Naive B cell (primary cell): ENCODE measurements at regions not wholly inside any gene's neighbourhood (a gene's known extent, or its start where the extent isn't known, plus 50 kb on each side); places are given as distances from the start of the nearest gene placed in this dataset.

Source experiments
- ATAC-seq, 2 donors: fragments of 150-1000 bp; cut with Tn5 transposase; 2 replicates each; pipeline ENCODE4 v1.10.0; 2021; ENCODE audit warnings: low read depth in 2 of 2, mild to moderate bottlenecking in 2 of 2, moderate library complexity in 2 of 2
- DNase-seq: peaks from one replicate; pipeline ENCODE4 v3.0.0; 2022
- H3K27ac Mint-ChIP-seq, 6 donors: one replicate each; pipeline ENCODE4 v1.8.0; 2020 to 2022; ENCODE audit warnings: mild to moderate bottlenecking in 6 of 6, mixed read lengths in 6 of 6, moderate library complexity in 5 of 6, inconsistent platforms in 2 of 6
- H3K27me3 Mint-ChIP-seq, 3 donors: one replicate each; pipeline ENCODE4 v1.8.0; 2021 to 2022; ENCODE audit warnings: mixed read lengths in 3 of 3, mild to moderate bottlenecking in 1 of 3
- H3K36me3 Mint-ChIP-seq, 2 donors: one replicate each; pipeline ENCODE4 v1.8.0; 2020 to 2022; ENCODE audit warnings: mixed read lengths in 2 of 2, inconsistent platforms in 1 of 2, mild to moderate bottlenecking in 1 of 2
- H3K4me1 Mint-ChIP-seq, 3 donors: one replicate each; pipeline ENCODE4 v1.8.0; 2020 to 2022; ENCODE audit warnings: mixed read lengths in 3 of 3, inconsistent platforms in 1 of 3, mild to moderate bottlenecking in 1 of 3, moderate library complexity in 1 of 3
- H3K4me3 Mint-ChIP-seq, 8 donors: one replicate each; pipeline ENCODE4 v1.8.0; 2020 to 2022; ENCODE audit warnings: mild to moderate bottlenecking in 8 of 8, mixed read lengths in 8 of 8, moderate library complexity in 8 of 8, inconsistent platforms in 2 of 8
- H3K9me3 Mint-ChIP-seq, 7 donors: one replicate each; pipeline ENCODE4 v1.8.0; 2020 to 2022; ENCODE audit warnings: mixed read lengths in 7 of 7, mild to moderate bottlenecking in 5 of 7, inconsistent platforms in 2 of 7, moderate library complexity in 1 of 7

- Mint-ChIP-seq H3K9me3 (peaks cover 0 to 7% (median 0%) of the 10 kb centered on the region in 7 donors), H3K27ac (no peak overlapping the region), H3K36me3 (no peaks in the 10 kb centered on the region), H3K27me3 (no peaks in the 10 kb centered on the region), H3K4me3 (no peak overlapping the region), H3K4me1 (no peaks in the 10 kb centered on the region)
- ATAC-seq (no peak), DNase-seq (no peak)
Measured at GRCh38 chr3:26375843-26376530, 246.6 kb upstream of the LRRC3B start.

GRCh38 chr3:26381411-26381810, 241.2 kb upstream of the LRRC3B start:
- no peaks in the 10 kb centered on the region for H3K27me3 Mint-ChIP-seq
- DNase-seq, result no peak

GRCh38 chr3:26406636-26407035, 215.9 kb upstream of the LRRC3B start:
- no peak overlapping the region for H3K4me3 Mint-ChIP-seq
- peaks cover 0 to 9% (median 2%) of the 10 kb centered on the region in 7 donors for H3K9me3 Mint-ChIP-seq
- DNase-seq, result no peak
- no peaks in the 10 kb centered on the region for H3K4me1 Mint-ChIP-seq
- H3K27ac Mint-ChIP-seq, result no peak overlapping the region
- no peak for ATAC-seq
- H3K27me3 Mint-ChIP-seq, result no peaks in the 10 kb centered on the region
- H3K36me3 Mint-ChIP-seq, result no peaks in the 10 kb centered on the region

More at GRCh38 chr3:26381411-26381810, 241.2 kb upstream of the LRRC3B start:
- Mint-ChIP-seq H3K4me3 (no peak overlapping the region), H3K27ac (no peak overlapping the region), H3K4me1 (no peaks in the 10 kb centered on the region), H3K36me3 (no peaks in the 10 kb centered on the region), H3K9me3 (peaks cover 0 to 2% (median 0%) of the 10 kb centered on the region in 7 donors)
- no peak for ATAC-seq

GRCh38 chr3:26418553-26418952, 204.0 kb upstream of the LRRC3B start:
- no peak for DNase-seq
- H3K27me3 Mint-ChIP-seq, result no peaks in the 10 kb centered on the region
- no peak for ATAC-seq
- no peak overlapping the region for H3K27ac Mint-ChIP-seq
- peaks cover 0 to 14% (median 4%) of the 10 kb centered on the region in 7 donors for H3K9me3 Mint-ChIP-seq
- H3K36me3 Mint-ChIP-seq, result no peaks in the 10 kb centered on the region
- no peak overlapping the region for H3K4me3 Mint-ChIP-seq
- no peaks in the 10 kb centered on the region for H3K4me1 Mint-ChIP-seq

GRCh38 chr3:26422415-26422814, 200.2 kb upstream of the LRRC3B start:
- H3K27ac Mint-ChIP-seq, result no peak overlapping the region
- no peak overlapping the region for H3K4me3 Mint-ChIP-seq
- DNase-seq, result no peak
- H3K27me3 Mint-ChIP-seq, result no peaks in the 10 kb centered on the region
- ATAC-seq, result no peak
- H3K36me3 Mint-ChIP-seq, result no peaks in the 10 kb centered on the region
- H3K9me3 Mint-ChIP-seq, result peaks cover 0 to 4% (median 0%) of the 10 kb centered on the region in 7 donors
- no peaks in the 10 kb centered on the region for H3K4me1 Mint-ChIP-seq

- ATAC-seq (no peak), DNase-seq (no peak)
- H3K4me3 Mint-ChIP-seq, result no peak overlapping the region
- no peaks in the 10 kb centered on the region for H3K36me3 Mint-ChIP-seq
- H3K4me1 Mint-ChIP-seq, result no peaks in the 10 kb centered on the region
- no peak overlapping the region for H3K27ac Mint-ChIP-seq
- no peaks in the 10 kb centered on the region for H3K27me3 Mint-ChIP-seq
- peaks cover 0 to 4% (median 0%) of the 10 kb centered on the region in 7 donors for H3K9me3 Mint-ChIP-seq
Measured at GRCh38 chr3:26425076-26425475, 197.5 kb upstream of the LRRC3B start.

GRCh38 chr3:26428992-26429391, 193.6 kb upstream of the LRRC3B start:
- ATAC-seq, result no peak
- Mint-ChIP-seq H3K36me3 (no peaks in the 10 kb centered on the region), H3K4me3 (no peak overlapping the region), H3K27me3 (no peaks in the 10 kb centered on the region), H3K27ac (no peak overlapping the region), H3K4me1 (no peaks in the 10 kb centered on the region), H3K9me3 (peaks cover 0 to 4% (median 0%) of the 10 kb centered on the region in 7 donors)
- no peak for DNase-seq

GRCh38 chr3:26437678-26438077, 184.9 kb upstream of the LRRC3B start:
- no peak for DNase-seq
- no peak for ATAC-seq
- Mint-ChIP-seq H3K27ac (no peak overlapping the region), H3K9me3 (peaks cover 0 to 7% (median 2%) of the 10 kb centered on the region in 7 donors), H3K27me3 (no peaks in the 10 kb centered on the region), H3K4me1 (no peaks in the 10 kb centered on the region), H3K4me3 (no peak overlapping the region), H3K36me3 (no peaks in the 10 kb centered on the region)

GRCh38 chr3:26438325-26438940, 184.1 kb upstream of the LRRC3B start:
- no peak overlapping the region for H3K4me3 Mint-ChIP-seq
- H3K27me3 Mint-ChIP-seq, result no peaks in the 10 kb centered on the region
- DNase-seq, result no peak
- H3K4me1 Mint-ChIP-seq, result no peaks in the 10 kb centered on the region
- no peak overlapping the region for H3K27ac Mint-ChIP-seq
- H3K9me3 Mint-ChIP-seq, result peaks cover 0 to 7% (median 2%) of the 10 kb centered on the region in 7 donors
- no peak for ATAC-seq
- no peaks in the 10 kb centered on the region for H3K36me3 Mint-ChIP-seq

GRCh38 chr3:26438981-26439884, 183.3 kb upstream of the LRRC3B start:
- no peak overlapping the region for H3K27ac Mint-ChIP-seq
- ATAC-seq (no peak), DNase-seq (no peak)
- H3K4me3 Mint-ChIP-seq, result no peak overlapping the region
- H3K27me3 Mint-ChIP-seq, result no peaks in the 10 kb centered on the region
- peaks cover 0 to 7% (median 2%) of the 10 kb centered on the region in 7 donors for H3K9me3 Mint-ChIP-seq
- H3K4me1 Mint-ChIP-seq, result no peaks in the 10 kb centered on the region
- H3K36me3 Mint-ChIP-seq, result no peaks in the 10 kb centered on the region

GRCh38 chr3:26449996-26450395, 172.6 kb upstream of the LRRC3B start:
- H3K9me3 Mint-ChIP-seq, result peaks cover 0 to 3% (median 0%) of the 10 kb centered on the region in 7 donors
- H3K27me3 Mint-ChIP-seq, result no peaks in the 10 kb centered on the region
- no peak overlapping the region for H3K27ac Mint-ChIP-seq
- DNase-seq (no peak), ATAC-seq (no peak)
- H3K36me3 Mint-ChIP-seq, result no peaks in the 10 kb centered on the region
- no peaks in the 10 kb centered on the region for H3K4me1 Mint-ChIP-seq
- no peak overlapping the region for H3K4me3 Mint-ChIP-seq

GRCh38 chr3:26452363-26452762, 170.2 kb upstream of the LRRC3B start:
- Mint-ChIP-seq H3K27me3 (no peaks in the 10 kb centered on the region), H3K27ac (no peak overlapping the region), H3K4me1 (no peaks in the 10 kb centered on the region), H3K4me3 (no peak overlapping the region), H3K36me3 (no peaks in the 10 kb centered on the region), H3K9me3 (peaks cover 0 to 3% (median 0%) of the 10 kb centered on the region in 7 donors)
- DNase-seq (no peak), ATAC-seq (no peak)

- Mint-ChIP-seq H3K27ac (no peak overlapping the region), H3K4me3 (no peak overlapping the region), H3K36me3 (no peaks in the 10 kb centered on the region), H3K27me3 (no peaks in the 10 kb centered on the region), H3K9me3 (peaks cover under 1 to 27% (median 5%) of the 10 kb centered on the region in 7 donors), H3K4me1 (no peaks in the 10 kb centered on the region)
- DNase-seq (no peak), ATAC-seq (no peak)
Measured at GRCh38 chr3:26460985-26461384, 161.6 kb upstream of the LRRC3B start.
